WERI-Rb-1 (cell line): ENCODE measurements at regions not wholly inside any gene's neighbourhood (a gene's known extent, or its start where the extent isn't known, plus 50 kb on each side); places are given as distances from the start of the nearest gene placed in this dataset.
"Not testable (repeated sequence)": the region's sequence is repeated elsewhere in the genome, so short reads cannot be mapped to it uniquely, and the experiment has no call there.

Experiments used
- DNase-seq: peaks from one replicate; pipeline ENCODE4 v3.0.0-alpha.2; 2020
- H3K27ac ChIP-seq: fragments of 250-450 bp; sonication (Bioruptor Pico); 2 replicates; pipeline ENCODE4 v1.5.1; 2020; ENCODE audit warnings: mild to moderate bottlenecking, moderate library complexity
- H3K27me3 ChIP-seq: fragments of 250-450 bp; sonication (Bioruptor Pico); 2 replicates; pipeline ENCODE4 v1.5.1; 2021; ENCODE audit warnings: mild to moderate bottlenecking, low read depth, moderate library complexity; ENCODE audit not compliant: insufficient read depth, severe bottlenecking
- H3K36me3 ChIP-seq: fragments of 250-450 bp; sonication (Bioruptor Pico); 2 replicates; pipeline ENCODE4 v1.5.1; 2020; ENCODE audit warnings: mild to moderate bottlenecking, moderate library complexity
- H3K4me3 ChIP-seq: 2 replicates; pipeline ENCODE4 v1.5.1; 2011; ENCODE audit warnings: low read depth, mild to moderate bottlenecking, control low read depth, low read length
- H3K9me3 ChIP-seq: fragments of 250-450 bp; sonication (Bioruptor Pico); 2 replicates; pipeline ENCODE4 v1.5.1; 2021; ENCODE audit warnings: mild to moderate bottlenecking, moderate library complexity; ENCODE audit not compliant: severe bottlenecking
- TF ChIP-seq, protein P1 (sequence below): IDR thresholded peaks from 2 replicates; pipeline ENCODE4 v1.5.1; 2011; ENCODE audit warnings: low read depth, mild to moderate bottlenecking, control low read depth, inconsistent platforms, low read length

DNA sequence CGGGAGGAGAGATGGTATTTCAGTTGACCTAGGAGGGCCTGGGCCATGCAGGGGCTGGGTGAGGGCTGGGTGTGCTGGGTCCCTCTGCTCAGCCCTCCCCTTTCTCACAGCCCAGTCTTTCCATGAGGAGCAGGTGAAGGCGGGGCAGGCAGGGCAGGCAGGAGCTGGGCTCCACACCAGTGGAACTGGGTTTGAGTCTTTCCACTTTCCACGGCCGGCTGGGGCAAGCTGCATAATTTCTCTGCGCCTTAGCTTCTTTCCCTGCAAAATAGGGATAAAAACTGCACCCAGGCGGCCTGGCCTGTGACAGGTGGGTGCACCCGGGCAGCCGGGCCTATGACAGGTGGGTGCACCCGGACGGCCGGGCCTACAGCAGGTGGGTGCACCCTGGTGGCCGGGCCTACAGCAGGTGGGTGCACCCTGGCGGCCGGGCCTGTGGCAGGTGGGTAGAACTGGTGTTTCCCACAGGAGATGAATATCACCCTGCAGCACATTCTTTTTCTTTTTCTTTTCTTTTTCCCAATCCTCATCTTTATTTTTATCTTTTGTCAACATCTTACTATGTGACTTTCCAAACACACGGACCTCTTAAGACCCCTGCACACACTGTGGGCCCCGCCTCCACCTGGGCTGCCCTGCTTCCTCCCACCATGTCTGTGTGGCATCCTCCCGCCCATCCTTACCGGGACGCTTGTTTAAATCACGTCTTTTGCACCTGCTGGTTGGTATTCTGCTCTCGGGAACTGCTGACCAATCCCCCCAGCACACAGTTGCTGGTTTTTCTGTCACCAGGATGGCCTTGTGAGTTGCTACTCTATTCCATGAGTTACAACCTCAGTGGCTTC, 111.3 kb downstream of the NPIPB11 start:
- not testable (repeated sequence) for H3K36me3 ChIP-seq, DNase-seq, H3K4me3 ChIP-seq, H3K27me3 ChIP-seq, H3K27ac ChIP-seq, H3K9me3 ChIP-seq

DNA sequence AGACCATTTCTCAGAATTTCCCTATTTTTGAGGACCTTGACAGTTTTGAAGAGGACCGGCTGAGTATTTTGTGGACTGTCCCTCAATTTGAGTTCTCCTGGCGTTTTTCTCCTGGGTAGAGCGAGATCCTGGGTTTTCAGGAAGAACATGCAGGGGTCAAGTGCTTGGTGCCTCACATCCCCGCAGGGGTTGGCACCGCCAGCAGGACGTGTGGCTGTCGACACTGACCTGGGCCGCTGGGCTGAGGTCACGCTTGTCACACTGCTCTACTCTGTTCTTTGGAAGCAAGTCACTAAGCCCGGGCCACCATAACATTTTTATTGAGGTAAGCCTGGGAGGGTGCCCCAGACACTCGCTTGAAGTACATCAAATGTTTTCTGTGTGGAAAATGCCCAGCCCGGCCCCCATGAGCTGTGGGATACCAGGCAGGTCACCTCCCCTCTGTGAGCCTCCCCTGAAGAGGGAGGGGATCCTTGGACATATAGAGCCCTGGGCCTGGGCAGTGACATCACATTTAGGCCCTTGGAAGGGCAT, 112.0 kb downstream of the NPIPB11 start:
- not testable (repeated sequence) for H3K9me3 ChIP-seq, H3K4me3 ChIP-seq, H3K36me3 ChIP-seq, H3K27ac ChIP-seq, DNase-seq, H3K27me3 ChIP-seq

DNA sequence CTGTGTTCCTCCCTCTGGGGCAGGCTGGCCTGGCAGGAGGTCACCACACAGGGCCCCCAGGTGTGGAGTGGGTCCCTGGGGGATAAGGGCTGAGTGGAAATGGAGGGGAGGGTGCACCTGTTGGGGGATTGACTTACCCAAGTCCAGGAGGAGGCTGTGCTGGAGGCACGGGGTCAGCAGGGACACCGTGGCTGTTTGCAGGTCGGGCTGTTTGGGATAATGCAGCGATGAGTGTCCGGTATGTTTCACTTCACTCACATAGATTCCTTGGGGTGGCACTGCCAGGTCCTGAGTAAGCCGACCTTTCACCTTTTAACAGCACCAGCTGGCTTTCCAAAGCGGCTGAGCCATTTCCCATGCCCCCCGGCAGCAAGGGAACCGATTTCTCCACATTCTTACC, 113.0 kb downstream of the NPIPB11 start:
- H3K4me3 ChIP-seq, DNase-seq, H3K27ac ChIP-seq, H3K9me3 ChIP-seq, H3K36me3 ChIP-seq, H3K27me3 ChIP-seq: not testable (repeated sequence)

DNA sequence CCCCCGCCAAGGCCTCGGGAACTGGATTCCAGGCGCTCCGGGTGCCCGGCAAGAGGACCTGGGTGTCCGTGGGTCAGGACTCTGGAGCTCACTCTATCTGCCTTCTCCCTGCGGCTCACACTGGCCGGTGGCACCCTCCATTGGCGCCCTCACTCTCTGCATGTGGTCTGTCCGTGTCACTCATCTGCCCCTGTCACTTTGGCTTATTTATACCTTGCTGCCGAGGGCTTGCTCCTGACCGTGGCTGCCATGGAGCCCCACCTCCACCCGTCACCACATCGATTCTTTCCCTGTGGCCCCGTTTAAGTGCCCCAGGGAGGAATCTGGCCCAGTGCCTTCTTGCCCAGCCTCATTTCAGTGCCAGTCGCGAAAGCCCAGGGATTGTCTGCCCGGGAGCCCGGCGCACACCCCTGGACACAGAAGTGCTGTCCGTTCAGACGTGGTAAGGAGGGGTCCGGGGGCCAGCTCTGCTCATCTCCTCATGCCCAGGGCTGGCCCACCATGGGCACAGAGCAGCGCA, 113.5 kb downstream of the NPIPB11 start:
- H3K27ac ChIP-seq, H3K4me3 ChIP-seq, DNase-seq, H3K36me3 ChIP-seq, H3K9me3 ChIP-seq, H3K27me3 ChIP-seq: not testable (repeated sequence)

DNA sequence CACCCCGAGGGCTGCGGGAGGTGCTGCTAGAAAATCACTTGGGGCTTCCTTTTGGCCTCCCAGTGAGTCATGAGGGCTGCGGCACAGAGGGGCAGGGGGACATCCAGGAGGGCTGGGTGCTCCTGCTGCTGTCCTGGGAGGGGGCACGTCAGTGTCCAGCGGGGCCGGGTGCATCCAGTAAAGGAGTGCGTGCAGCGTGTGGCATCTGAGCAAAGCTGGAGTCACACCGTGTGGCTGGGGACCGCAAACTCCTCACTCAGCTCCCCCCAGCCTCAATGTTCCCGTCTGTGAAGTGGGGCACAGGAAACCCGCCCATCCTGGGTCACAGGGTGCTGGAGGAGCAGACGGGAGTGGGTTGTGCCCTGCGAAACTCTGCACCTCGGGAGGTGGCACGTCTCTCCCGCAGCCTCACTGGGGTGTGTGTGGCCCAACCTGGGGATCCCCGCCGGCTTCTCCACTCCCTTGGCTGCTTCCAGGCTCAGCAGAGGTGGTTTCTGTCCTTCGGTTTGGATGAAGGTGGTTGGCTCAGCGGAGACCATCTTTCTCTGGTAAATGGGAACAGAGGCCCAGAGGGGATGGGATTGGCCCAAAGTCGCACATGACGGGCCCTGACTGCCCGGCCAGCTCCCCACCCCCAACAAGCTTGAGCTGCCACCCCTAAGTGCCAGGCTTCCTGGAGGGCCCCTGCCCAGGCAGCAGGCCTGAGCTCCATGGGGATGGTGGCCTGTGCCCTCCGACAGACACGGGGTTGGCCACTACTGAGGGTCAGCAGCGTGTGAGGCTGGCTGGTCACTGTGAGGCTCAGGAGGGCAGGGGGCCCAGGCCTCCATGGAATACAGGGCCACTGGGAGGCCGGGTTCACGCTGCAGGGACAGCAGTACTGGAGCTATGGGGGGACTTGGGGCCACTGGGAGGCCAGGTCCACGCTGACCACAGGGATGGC, 114.9 kb downstream of the NPIPB11 start:
- H3K27me3 ChIP-seq, H3K36me3 ChIP-seq, H3K9me3 ChIP-seq, H3K27ac ChIP-seq, H3K4me3 ChIP-seq, DNase-seq: not testable (repeated sequence)

DNA sequence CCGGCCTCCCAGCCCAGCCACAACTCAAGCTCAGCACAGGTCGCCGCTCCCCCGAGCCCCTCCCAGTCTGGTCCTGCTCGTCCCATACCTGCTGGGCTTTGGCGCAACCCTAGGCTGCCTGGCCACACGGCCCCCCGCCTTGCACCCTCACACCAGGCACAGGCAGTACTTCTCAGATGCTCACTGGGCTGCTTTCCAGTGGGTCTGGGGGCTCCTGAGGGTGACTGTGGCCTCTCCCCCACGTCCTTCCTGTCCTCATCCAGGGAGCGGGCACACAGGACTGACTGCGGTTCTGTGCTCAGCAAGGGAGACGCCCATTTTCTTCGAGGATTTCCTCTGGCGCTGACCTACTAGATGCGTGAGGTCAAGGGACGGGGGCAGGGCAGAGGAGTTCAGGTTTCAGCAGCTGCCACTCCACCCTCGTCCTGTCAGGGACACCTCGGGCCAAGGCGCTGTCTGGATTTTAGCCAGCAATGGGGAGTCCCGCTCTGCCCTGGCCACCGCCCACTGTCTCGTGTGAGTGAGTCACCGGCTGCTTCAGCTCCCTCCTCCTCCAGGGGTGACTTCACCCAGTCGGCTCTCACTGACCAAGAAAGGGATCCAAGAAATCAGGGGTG, 115.8 kb downstream of the NPIPB11 start:
- TF ChIP-seq, protein P1, sequence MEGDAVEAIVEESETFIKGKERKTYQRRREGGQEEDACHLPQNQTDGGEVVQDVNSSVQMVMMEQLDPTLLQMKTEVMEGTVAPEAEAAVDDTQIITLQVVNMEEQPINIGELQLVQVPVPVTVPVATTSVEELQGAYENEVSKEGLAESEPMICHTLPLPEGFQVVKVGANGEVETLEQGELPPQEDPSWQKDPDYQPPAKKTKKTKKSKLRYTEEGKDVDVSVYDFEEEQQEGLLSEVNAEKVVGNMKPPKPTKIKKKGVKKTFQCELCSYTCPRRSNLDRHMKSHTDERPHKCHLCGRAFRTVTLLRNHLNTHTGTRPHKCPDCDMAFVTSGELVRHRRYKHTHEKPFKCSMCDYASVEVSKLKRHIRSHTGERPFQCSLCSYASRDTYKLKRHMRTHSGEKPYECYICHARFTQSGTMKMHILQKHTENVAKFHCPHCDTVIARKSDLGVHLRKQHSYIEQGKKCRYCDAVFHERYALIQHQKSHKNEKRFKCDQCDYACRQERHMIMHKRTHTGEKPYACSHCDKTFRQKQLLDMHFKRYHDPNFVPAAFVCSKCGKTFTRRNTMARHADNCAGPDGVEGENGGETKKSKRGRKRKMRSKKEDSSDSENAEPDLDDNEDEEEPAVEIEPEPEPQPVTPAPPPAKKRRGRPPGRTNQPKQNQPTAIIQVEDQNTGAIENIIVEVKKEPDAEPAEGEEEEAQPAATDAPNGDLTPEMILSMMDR: no peak
- H3K9me3 ChIP-seq: no peaks in the 10 kb centered on the region
- no peak overlapping the region for H3K4me3 ChIP-seq
- H3K36me3 ChIP-seq: no peaks in the 10 kb centered on the region
- DNase-seq: peak; percentile 78
- H3K27ac ChIP-seq: no peak overlapping the region
- H3K27me3 ChIP-seq: no peaks in the 10 kb centered on the region

DNA sequence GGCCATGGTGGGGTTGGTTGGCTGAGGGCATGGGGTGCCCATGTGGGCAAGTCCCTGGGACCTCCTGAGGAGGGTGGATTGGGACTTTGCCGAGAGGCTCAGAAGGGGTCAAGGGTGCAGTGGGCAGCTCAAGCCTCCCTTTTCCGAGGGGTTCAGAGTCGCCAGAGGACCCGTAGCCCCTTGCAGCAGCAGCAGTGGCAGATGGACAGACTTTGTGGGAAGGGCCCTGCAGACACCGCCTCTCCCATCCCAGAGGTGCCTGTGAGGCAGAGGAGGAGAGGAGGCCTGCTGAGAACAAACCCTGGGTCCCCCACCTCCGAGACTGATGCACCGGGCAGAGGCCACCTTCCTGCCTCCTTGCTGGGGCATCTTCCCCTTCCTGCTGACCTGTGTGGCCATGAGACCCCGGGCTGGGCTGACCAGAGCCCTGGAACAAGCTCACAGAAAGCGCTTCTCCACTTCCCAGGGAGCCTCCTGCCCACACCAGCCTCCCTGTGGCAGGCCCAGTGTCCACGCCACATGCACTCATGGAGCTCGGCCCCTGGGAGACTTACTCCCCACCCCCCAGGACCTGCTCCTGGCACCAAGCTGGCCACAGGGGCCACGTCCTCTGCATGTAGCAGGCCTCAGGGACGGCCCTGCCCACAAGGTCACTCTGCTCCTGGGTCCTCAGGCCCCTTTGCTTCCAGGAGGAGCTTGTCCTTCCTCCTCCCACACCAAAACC, 116.8 kb downstream of the NPIPB11 start:
- not testable (repeated sequence) for H3K27ac ChIP-seq, H3K9me3 ChIP-seq, DNase-seq, H3K36me3 ChIP-seq, H3K4me3 ChIP-seq, H3K27me3 ChIP-seq

DNA sequence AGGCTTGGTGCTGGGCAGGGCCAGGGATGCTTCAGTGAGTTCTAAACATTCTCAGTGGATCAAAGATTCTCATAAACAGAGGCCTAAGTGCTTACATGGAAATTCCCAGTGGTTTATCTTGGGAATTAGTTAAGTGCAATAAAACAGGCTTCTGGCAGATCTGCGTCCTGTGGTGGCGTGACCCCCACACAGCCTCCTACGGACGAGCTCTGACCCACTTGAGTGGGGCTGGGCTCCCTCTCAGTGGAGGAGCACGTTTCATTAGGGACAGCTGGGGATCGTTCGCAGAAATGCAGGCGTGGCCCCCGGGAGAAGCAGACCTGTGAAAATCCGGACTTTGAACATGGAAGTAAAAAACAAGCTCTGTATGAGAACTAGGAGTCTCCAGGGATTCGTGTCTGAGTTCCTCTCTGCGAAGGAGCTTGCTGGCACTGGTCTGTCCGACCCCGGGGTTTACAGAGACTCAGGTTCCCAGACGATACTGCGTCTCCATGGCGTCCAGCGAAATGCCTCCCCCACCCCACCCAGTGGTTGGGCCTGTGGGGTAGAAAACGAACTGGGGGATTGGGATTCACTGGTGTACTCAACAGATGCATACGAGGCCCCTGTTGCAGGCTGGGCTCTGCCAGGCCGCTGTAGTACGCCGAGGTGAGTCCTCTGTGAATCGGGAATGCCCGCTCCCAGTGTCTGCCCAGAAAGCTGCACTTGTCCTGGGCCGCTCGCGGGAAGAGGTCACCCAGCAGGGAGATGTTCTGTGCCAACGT, 117.6 kb downstream of the NPIPB11 start:
- not testable (repeated sequence) for H3K27ac ChIP-seq, DNase-seq, H3K4me3 ChIP-seq, H3K36me3 ChIP-seq, H3K9me3 ChIP-seq, H3K27me3 ChIP-seq

DNA sequence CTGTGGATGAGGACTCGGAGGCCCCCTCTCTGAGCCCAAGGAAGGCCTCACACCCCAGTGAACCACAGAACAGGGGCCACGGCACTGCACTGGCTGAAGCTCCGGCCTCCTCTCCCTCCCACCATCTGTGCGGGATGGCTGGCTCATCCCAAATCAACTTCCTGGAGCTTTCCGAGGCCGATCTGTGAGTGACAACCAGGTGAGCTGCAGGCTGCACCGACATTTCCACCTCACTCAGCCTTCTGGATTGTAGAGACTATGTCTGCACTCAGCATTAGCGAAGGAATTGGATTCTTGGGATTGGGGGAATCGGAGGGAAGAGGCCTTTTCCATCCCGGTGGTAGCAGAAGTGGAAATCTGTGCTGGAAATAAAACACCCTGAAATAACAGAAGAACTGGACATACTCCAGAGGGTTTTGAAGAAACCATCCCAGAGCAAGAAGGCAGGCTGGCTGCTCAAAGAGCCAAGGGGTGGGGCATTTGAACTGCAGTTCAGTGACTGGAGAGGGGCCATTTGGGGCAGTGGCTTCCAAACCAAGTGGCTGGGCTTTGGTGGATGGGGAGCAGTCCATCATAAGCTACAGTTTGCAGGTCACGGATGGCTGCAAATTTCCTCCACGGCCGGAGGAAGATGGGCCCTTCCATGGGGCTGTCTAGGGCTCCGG, 118.5 kb downstream of the NPIPB11 start:
- not testable (repeated sequence) for H3K27ac ChIP-seq, DNase-seq, H3K27me3 ChIP-seq, H3K4me3 ChIP-seq, H3K9me3 ChIP-seq, H3K36me3 ChIP-seq

DNA sequence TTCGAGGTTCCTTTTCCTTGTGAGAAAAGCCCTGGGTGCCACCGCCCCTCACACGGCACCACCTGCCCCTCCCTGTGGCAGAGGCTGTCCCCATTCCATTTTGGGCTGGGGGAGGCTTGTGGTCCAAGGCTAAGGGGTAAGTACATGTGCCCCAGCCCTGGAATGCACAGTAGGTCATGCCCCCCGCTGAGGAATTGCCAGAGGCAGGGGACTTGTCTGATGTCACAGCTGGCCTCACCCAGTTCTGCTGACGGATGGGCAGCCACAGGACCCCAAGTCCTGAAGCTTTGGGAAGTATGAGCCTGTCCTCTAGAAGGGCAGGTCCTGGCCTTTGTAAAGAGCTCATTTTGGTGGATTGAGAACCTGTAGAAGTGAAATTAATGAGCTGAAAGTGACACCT, 119.3 kb downstream of the NPIPB11 start:
- not testable (repeated sequence) for H3K36me3 ChIP-seq, H3K27ac ChIP-seq, H3K27me3 ChIP-seq, DNase-seq, H3K4me3 ChIP-seq, H3K9me3 ChIP-seq

DNA sequence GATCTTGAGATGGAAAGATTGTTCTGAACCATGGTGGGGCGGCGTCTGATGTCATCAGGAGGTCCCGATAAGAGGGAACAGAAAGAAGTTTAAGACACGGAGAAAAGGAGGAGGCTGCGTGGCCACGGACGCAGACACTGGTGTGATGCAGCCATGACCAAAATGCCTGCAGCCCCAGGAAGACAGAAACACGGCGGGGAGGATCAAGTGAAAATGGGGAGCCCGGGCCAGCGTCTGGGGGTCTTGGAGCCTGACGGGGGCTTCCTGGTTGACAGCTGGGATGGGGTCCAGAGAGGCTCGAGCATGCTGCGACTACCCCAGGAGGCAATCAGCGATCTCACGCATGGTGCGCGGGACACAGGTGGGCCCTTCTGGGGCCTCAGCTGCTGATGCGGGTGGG, 119.7 kb downstream of the NPIPB11 start:
- not testable (repeated sequence) for H3K36me3 ChIP-seq, H3K9me3 ChIP-seq, H3K4me3 ChIP-seq, DNase-seq, H3K27ac ChIP-seq, H3K27me3 ChIP-seq
